ENCODE measurements at regions not wholly inside any gene's neighbourhood (a gene's known extent, or its start where the extent isn't known, plus 50 kb on each side); places are given as distances from the start of the nearest gene placed in this dataset.

DNA sequence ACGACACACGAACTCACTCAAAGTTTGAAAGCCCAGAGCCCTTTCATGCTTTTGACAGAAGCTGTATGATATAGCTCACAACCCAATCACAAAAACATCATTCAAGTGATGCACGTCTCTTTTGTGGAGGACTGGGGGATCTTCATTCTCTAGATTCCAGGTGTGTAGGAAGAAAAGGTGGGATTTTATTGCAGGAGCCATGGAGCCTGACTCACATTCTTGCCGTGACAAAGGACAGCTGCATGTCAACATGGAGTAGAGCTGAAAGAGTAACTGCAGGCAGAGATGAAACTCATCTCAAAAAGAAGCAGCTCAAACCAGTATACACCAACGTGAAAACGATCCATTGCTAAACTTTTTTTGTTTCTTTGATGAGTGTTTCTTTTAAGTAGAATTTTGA, 50.9 kb upstream of the PDE1A start:
- H3K27ac ChIP-seq (ENCODE audit: low read depth, low read length) = no peak overlapping the region
- POLR2A ChIA-PET = no interaction called here
- CTCF ChIA-PET = no interaction called here

GRCh38 chr2:182481676-182482075, 54.8 kb upstream of the PDE1A start:
- no peaks in the 10 kb centered on the region for H3K9me3 ChIP-seq (ENCODE audit: control insufficient read depth, insufficient read depth, low read length)
- H3K4me3 ChIP-seq (ENCODE audit: low read depth, low read length) = no peak overlapping the region
- ChIA-PET POLR2A (interaction anchor here (0.6 kb wide), 1 partner anchor 42 kb away, joined by 3 read pairs; no protein-coding TSS in a partner anchor), CTCF (interaction anchor here (0.5 kb wide), 1 partner anchor 132 kb away, joined by 5 read pairs; no protein-coding TSS in a partner anchor)
- TF ChIP-seq CTCF (IDR thresholded peaks at IDR 0.05; ENCODE audit: low read depth, low read length) = no peak
- DNase-seq (ENCODE audit: low read depth, low spot score) = no peak
- H3K27ac ChIP-seq (ENCODE audit: low read depth, low read length) = no peak overlapping the region
- no peaks in the 10 kb centered on the region for H3K27me3 ChIP-seq (ENCODE audit: control insufficient read depth, insufficient read depth, low read length)

More for the DNA sequence above, 50.9 kb upstream of the PDE1A start:
- H3K4me3 ChIP-seq (ENCODE audit: low read depth, low read length) = no peak overlapping the region
- DNase-seq (ENCODE audit: low read depth, low spot score) = no peak
- H3K9me3 ChIP-seq (ENCODE audit: control insufficient read depth, insufficient read depth, low read length) = no peaks in the 10 kb centered on the region
- TF ChIP-seq CTCF (IDR thresholded peaks at IDR 0.05; ENCODE audit: low read depth, low read length) = no peak
- H3K27me3 ChIP-seq (ENCODE audit: control insufficient read depth, insufficient read depth, low read length) = no peaks in the 10 kb centered on the region

DNA sequence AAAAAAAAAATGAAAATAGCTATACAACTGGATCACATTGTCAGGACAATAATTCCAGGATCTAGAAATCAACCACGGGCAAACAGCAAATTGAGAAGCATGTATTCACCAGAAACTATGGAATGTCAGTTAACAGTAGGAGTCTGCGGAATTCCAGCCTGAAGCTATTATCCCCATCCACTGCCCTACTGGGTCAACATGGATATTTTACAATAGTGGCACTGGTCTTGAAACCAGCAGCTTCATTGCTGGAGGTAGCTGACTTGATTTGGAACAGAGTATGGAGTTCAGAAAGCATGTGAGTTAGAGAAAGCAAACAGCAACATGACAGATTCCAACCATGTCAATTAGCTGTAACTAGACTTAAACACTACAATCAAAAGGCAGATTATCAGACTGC, 55.7 kb upstream of the PDE1A start:
- Histone ChIP-seq H3K27ac (ENCODE audit: low read depth, low read length) (no peak overlapping the region), H3K27me3 (ENCODE audit: control insufficient read depth, insufficient read depth, low read length) (no peaks in the 10 kb centered on the region), H3K9me3 (ENCODE audit: control insufficient read depth, insufficient read depth, low read length) (no peaks in the 10 kb centered on the region), H3K4me3 (ENCODE audit: low read depth, low read length) (no peak overlapping the region)
- ChIA-PET POLR2A (no interaction called here), CTCF (no interaction called here)
- no peak for TF ChIP-seq CTCF (IDR thresholded peaks at IDR 0.05; ENCODE audit: low read depth, low read length)
- DNase-seq (ENCODE audit: low read depth, low spot score) = no peak

GRCh38 chr2:182496596-182496995, 69.8 kb upstream of the PDE1A start:
- Histone ChIP-seq H3K27me3 (ENCODE audit: control insufficient read depth, insufficient read depth, low read length) (no peaks in the 10 kb centered on the region), H3K9me3 (ENCODE audit: control insufficient read depth, insufficient read depth, low read length) (no peaks in the 10 kb centered on the region), H3K4me3 (ENCODE audit: low read depth, low read length) (no peak overlapping the region), H3K27ac (ENCODE audit: low read depth, low read length) (no peak overlapping the region)
- TF ChIP-seq CTCF (IDR thresholded peaks at IDR 0.05; ENCODE audit: low read depth, low read length) = no peak
- ChIA-PET CTCF (no interaction called here), POLR2A (no interaction called here)
- no peak for DNase-seq (ENCODE audit: low read depth, low spot score)

DNA sequence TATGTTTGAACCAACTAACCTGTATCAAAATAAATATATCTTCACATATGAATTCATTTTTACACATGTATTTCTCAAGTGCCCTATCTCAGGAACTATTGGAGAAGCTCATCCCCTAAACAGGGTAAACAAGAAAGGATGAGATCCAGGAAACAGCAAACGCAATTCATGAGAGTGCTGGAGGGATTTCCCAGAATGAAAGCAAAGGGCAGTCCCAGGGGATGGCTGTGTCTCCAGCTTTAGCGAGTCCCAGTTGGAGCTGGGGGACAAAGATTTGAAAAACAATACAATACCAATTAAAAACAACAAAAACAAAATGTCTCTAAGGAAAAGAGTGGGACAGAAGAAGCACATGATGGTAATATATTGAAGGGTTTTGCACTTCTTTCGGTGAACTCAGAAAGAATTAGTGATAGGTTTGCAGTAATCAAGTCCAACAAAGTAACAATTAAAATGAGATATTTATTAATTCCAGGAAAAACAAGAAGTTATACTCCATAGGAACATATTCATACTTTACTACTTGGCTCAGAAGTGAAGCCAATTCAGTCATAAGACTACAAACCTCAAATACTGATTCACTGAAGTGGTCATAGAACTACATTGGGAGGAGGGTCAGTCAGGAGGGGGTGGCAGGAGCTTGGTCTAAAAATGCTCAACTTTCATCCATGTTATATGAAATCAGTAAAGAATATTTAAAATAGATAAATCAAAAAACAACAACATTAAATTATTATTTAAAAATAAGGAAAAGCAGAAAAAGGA, 73.1 kb upstream of the PDE1A start:
- no peaks in the 10 kb centered on the region for H3K9me3 ChIP-seq (ENCODE audit: control insufficient read depth, insufficient read depth, low read length)
- no peak for TF ChIP-seq CTCF (IDR thresholded peaks at IDR 0.05; ENCODE audit: low read depth, low read length)
- CTCF ChIA-PET = no interaction called here
- H3K4me3 ChIP-seq (ENCODE audit: low read depth, low read length) = no peak overlapping the region
- DNase-seq (ENCODE audit: low read depth, low spot score) = no peak
- H3K27ac ChIP-seq (ENCODE audit: low read depth, low read length) = no peak overlapping the region
- POLR2A ChIA-PET = no interaction called here
- no peaks in the 10 kb centered on the region for H3K27me3 ChIP-seq (ENCODE audit: control insufficient read depth, insufficient read depth, low read length)

Measured in AG04450 (cell line).